Inflammatory macrophage (primary cell): ENCODE measurements at regions not wholly inside any gene's neighbourhood (a gene's known extent, or its start where the extent isn't known, plus 50 kb on each side); places are given as distances from the start of the nearest gene placed in this dataset.
A peak's percentile ranks its signal among the peaks of the same experiment; 100 is the strongest.
"Not testable (repeated sequence)": the region's sequence is repeated elsewhere in the genome, so short reads cannot be mapped to it uniquely, and the experiment has no call there.

Source experiments
- DNase-seq, 2 donors: peaks; one replicate each; pipeline ENCODE4 v3.0.0-alpha.2; 2020 to 2022

GRCh38 chr4:85106166-85106565 lies 139.7 kb upstream of the WDFY3 start:
- no peak for DNase-seq

DNA sequence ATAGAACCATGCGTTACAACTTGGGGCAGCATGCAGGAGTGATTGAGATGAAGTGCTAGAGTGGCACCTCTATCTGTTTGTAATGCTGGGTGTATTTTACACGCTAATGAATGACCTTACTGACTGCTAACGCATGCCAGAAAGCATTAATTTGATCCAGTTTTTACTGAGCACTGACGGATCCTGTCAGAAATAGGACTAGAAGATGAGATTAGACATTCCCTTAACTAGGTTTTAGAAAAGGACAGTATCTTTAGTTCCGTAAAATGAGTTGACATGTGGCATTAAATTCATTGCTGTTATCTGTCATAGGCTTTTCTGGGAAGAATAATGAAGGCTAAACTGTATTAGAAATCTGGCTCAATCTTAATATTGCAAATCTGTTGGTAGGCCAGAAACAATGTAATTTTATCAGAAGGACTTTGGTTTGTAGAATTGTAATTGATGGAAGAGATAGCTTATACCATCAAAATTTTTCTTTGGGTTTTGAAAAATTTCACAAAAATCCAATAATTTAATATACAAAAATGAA lies 140.4 kb upstream of the WDFY3 start:
- no peak for DNase-seq

GRCh38 chr4:85107553-85107952 lies 141.1 kb upstream of the WDFY3 start:
- no peak for DNase-seq

- DNase-seq: no peak
Observed at GRCh38 chr4:85113706-85114105, 147.2 kb upstream of the WDFY3 start.

GRCh38 chr4:85114526-85114925 lies 148.0 kb upstream of the WDFY3 start:
- no peak for DNase-seq

- no peak for DNase-seq
Observed at GRCh38 chr4:85116008-85116407, 149.5 kb upstream of the WDFY3 start.

DNA sequence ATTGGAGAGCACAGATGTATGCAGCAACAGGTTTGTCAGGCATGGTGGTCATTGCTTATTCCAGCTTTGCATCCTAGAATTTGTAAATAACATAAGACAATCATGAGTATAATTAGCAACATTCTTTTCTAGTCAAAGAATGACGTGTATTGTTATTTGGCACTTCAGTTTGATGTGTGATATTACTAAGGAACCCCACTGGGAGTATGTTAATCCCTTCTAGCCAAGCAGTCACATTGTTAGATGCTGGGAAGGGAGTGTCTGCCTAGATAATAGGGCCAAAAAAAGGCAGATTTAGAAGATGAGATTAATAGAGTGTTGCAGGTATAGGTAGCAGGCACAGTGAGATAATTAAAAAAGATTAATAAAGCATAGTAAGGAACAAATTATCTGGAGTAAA lies 159.2 kb upstream of the WDFY3 start:
- no peak for DNase-seq

GRCh38 chr4:85126991-85127591 lies 160.6 kb upstream of the WDFY3 start:
- DNase-seq: no peak

DNA sequence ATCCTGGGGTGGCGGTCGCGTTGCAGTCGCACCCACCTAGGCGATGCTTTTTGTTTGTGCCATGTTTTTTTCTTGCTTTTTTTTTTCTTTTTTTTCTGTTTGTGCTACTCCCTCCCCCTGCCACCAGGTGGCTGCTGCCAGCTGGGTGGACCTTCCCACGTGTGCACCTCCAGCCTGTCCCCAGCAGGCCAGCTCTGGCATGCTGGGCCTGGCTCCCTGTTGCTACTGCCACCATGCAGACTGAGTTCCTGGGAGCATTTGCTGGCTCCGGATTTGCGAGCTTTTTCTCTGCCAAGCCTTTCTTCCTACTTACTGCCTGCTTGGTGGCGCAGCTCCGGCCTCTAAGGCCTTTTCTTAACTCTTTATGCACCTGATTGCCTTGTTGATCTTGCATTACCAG lies 161.2 kb upstream of the WDFY3 start:
- peak in 1 of 2 donors; percentile 14 for DNase-seq

GRCh38 chr4:85128246-85129204 lies 162.0 kb upstream of the WDFY3 start:
- DNase-seq: no peak

DNA sequence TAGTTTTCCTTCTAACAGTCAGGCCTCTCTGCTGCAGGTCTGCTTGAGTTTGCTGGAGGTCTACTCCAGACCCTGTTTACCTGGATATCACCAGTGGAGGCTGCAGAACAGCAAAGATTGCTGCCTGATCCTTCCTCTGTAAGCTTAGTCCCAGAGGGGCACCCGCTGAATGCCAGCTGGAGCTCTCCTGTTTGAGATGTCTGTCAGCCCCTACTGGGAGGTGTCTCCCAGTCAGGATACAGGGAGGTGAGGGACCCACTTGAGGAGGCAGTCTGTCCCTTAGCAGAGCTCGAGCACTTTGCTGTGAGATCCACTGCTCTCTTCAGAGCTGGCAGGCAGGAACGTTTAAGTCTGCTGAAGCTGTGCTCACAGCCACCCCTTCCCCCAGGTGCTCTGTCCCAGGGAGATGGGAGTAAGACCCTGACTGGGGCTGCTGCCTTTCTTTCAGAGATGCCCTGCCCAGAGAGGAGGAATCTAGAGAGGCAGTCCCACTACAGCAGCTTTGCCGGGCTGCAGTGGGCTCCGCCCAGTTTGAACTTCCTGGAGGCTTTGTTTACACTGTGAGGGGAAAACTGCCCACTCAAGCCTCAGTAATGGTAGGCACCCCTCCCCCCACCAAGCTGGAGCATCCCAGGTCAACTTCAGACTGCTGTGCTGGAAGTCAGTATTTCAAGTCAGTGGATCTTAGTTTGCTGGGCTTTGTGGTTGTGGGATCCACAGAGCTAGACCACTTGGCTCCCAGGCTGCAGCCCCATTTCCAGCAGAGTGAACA lies 163.1 kb upstream of the WDFY3 start:
- not testable (repeated sequence) for DNase-seq

DNA sequence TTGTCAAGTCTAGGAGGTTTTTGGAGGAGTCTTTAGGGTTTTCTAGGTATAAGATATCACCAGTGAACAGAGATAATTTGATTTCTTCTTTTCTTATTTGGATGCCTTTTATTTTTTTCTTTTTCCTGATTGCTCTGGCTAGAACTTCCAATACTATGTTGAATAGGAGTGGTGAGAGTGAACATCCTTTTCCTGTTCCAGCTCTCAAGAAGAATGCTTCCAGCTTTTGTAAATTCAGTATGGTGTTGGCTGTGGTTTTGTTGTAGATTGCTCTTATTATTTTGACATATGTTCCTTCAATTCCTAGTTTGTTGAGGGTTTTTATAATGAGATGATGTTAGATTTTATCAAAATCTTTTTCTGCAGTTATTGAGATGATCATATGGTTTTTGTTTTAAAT lies 165.6 kb upstream of the WDFY3 start:
- no peak for DNase-seq

- no peak for DNase-seq
Observed at GRCh38 chr4:85132570-85132969, 166.1 kb upstream of the WDFY3 start.

- DNase-seq: not testable (repeated sequence)
Observed at GRCh38 chr4:85139749-85140148, 173.3 kb upstream of the WDFY3 start.

- no peak for DNase-seq
Observed at GRCh38 chr4:85142451-85142850, 176.0 kb upstream of the WDFY3 start.

DNA sequence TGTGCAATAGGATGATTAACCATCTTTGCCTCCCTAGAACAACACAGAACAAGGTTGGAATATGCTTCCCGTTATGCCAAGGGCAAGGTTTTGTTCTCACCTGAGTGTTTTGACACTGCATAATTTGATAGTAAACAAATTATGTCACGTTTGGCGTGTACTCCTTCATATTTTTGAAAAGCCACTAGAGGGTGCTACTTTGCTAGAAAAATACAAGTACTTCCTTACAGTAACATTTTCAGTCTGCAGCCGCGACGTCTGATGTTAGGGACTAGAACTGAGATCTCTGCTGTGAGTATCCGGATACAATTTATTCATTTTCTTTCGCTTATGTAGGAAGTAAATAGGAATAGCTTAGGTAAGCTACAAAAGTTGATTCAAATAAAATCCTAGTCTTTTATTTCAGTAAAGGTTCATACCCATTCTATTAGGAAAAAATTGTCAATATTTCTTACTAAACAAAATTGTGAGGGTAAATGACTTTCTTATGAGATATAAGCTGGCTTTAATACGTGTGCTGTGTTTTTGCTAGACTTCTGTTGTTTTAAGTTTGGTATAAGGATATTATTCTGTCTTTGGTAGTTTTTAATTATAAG lies 181.1 kb upstream of the WDFY3 start:
- peak; percentile 46 to 63 for DNase-seq

DNA sequence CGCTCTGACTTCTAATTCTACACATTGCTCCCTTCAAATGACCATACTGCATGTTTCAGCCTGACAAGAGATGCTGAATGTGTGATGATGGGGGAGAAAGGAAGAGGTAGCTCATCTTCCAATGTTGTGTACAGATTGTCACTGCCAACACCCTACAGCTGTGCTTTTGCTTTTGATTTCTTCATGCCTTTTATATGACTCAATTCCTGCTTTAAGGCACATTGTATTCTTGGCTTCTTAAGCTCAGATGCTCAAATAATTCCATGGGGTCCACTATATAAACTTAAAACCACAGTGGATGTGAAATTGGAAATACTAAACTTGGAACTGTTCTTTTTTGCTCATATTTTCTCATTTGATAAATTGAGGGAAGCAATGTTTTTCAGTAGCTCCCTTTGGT lies 183.2 kb upstream of the WDFY3 start:
- no peak for DNase-seq

GRCh38 chr4:85151371-85151770 lies 184.9 kb upstream of the WDFY3 start:
- DNase-seq: no peak

GRCh38 chr4:85151786-85152185 lies 185.3 kb upstream of the WDFY3 start:
- no peak for DNase-seq

- no peak for DNase-seq
Observed at GRCh38 chr4:85152480-85152879, 186.0 kb upstream of the WDFY3 start.

- no peak for DNase-seq
Observed at GRCh38 chr4:85153221-85153620, 186.7 kb upstream of the WDFY3 start.

DNA sequence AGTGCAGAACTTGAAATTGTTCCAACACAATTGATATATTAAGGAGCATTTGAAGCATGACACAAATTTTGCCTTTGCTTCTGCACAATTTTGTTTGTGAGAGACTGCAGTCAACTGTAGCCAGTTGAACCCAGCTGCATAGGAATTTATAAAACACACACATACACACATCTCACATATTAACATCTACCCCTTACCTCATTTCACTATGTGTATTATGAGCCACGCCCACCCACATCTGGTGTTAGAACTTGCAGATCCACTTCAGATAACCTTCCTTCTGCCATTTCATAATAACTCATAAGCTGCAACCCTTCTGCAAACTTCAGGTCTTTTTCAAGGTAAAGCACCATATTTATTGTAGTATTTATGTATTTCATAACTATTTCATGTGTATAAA lies 188.1 kb upstream of the WDFY3 start:
- DNase-seq: no peak

DNA sequence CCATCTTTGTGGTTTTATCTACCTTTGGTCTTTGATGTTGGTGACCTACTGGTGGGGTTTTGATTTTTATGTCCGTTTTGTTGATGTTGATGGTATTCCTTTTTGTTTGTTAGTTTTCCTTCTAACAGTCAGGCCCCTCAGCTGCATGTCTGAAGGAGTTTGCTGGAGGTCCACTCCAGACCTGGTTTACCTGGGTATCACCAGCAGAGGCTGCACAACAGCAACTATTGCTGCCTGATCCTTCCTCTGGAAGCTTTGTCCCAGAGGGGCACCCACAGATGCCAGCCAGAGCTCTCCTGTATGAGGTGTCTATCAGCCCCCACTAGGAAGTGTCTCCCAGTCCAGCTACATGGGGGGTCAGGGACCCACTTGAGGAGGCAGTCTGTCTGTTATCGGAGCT lies 199.3 kb upstream of the WDFY3 start:
- no peak for DNase-seq
